Astrocyte of the cerebellum (primary cell): ENCODE measurements at regions not wholly inside any gene's neighbourhood (a gene's known extent, or its start where the extent isn't known, plus 50 kb on each side); places are given as distances from the start of the nearest gene placed in this dataset.

Experiments
- DNase-seq: peaks from one replicate; pipeline ENCODE4 v3.0.0-alpha.2; 2011; ENCODE audit warnings: low read depth
- H3K4me3 ChIP-seq: 2 replicates; pipeline ENCODE4 v1.5.1; 2011; ENCODE audit warnings: mild to moderate bottlenecking, low read depth, low read length, moderate library complexity
- in situ Hi-C: cut with HindIII; loops from 2 replicates; pipeline ENCODE4 v1.10.0; 2017; ENCODE audit warnings: low sequenced_read_pairs
- TF ChIP-seq, protein P1 (sequence below): IDR thresholded peaks from 2 replicates; pipeline ENCODE4 v1.5.1; 2012; ENCODE audit warnings: low read length, low read depth, moderate library complexity, mild to moderate bottlenecking; ENCODE audit errors: missing control alignments

DNA sequence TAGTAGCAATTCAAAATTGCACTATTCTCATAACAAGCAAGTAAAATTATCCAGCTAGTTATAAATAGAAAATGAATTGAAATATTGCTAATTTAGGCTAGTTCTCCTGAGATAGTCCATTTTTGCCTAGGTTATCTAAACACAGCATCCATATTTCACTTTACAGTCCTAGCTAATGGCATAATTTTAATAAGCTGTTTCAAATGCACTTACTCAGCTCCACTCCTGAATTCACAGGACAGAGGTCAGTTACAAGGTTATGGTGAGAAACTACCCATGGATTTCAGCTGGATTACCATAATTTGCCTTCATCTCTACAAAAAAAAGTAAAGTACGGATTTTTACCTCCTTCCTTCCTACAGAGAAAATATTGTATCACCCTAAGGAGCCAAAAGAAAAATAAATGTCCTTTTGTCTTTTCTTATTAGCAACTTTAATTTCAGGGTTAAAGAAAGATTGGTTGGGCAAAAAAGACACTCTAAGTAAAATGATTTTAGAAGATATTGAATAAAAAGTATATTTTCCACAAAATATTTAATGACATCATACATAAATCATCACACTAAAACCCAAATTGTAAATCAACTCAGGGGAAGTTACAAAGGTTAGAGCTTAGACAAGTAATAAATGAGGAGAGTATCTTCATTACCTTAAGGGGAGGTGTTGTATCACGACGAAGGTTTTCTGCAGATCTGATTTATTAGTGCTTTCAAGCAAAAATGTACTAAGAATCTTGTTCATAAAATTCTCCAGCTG, 377.4 kb downstream of the C12orf50 start:
- in situ Hi-C loops: no loop called here
- no peak overlapping the region for H3K4me3 ChIP-seq
- no peak for DNase-seq
- TF ChIP-seq, protein P1, sequence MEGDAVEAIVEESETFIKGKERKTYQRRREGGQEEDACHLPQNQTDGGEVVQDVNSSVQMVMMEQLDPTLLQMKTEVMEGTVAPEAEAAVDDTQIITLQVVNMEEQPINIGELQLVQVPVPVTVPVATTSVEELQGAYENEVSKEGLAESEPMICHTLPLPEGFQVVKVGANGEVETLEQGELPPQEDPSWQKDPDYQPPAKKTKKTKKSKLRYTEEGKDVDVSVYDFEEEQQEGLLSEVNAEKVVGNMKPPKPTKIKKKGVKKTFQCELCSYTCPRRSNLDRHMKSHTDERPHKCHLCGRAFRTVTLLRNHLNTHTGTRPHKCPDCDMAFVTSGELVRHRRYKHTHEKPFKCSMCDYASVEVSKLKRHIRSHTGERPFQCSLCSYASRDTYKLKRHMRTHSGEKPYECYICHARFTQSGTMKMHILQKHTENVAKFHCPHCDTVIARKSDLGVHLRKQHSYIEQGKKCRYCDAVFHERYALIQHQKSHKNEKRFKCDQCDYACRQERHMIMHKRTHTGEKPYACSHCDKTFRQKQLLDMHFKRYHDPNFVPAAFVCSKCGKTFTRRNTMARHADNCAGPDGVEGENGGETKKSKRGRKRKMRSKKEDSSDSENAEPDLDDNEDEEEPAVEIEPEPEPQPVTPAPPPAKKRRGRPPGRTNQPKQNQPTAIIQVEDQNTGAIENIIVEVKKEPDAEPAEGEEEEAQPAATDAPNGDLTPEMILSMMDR: no peak

DNA sequence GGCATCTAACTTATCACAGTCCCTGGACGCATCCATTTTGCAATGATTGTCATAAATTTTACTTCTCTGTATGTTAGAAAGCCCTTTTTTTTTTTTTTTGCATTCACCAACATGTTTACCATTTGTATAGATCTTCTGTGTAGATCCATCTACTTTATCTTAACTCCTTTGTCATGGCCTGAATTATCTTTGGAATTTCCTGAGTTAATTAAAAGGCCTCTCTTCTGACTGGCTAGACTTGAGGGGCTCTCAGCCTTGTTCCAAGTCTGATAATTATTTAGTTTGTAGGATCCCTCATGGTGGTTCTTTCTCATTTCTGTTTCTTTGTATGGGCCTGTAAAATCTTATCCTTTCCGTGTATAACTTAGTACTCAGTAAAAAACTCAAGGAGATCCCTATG, 387.0 kb downstream of the C12orf50 start:
- DNase-seq: no peak
- no peak overlapping the region for H3K4me3 ChIP-seq
- in situ Hi-C loops: no loop called here
- TF ChIP-seq, protein P1: no peak

DNA sequence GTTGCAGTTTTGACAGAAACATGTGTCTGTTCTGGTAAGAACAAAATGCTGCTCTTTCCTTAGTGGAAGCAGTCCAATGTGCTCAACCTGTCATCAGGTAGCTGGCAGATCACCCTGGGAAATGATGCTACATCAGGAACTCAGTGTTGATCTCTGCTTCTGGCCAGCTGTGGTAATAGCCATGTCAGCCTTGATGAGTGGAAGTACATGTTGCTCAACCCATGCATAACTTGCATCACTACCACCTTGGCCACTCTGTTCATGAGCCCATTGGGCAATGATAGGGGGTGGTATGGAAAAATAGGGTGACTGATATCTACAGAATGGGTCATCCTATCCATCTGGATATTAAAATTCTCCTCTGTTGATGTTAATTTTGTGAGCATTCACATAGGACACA, 411.0 kb downstream of the C12orf50 start:
- TF ChIP-seq, protein P1: no peak
- no peak overlapping the region for H3K4me3 ChIP-seq
- DNase-seq: no peak
- in situ Hi-C loops: no loop called here

DNA sequence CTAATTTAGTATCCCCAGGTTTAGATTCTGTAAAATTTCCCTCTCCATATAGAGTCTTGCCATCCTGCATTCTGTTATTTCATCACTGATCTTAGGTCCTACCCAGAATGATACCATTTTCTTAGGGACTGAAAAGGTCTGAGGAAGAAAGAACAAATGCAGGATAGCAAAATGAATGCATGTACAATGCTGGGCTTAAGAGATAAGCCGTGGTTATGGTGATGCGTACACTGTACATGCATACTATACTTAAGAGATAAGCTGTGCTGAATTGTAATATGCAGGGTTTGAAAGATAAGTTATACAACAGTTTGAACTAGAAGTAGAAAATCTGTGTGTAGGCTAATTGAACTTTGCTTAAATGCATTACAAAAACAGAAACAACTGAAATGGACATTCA, 416.2 kb downstream of the C12orf50 start:
- no peak overlapping the region for H3K4me3 ChIP-seq
- no peak for DNase-seq
- in situ Hi-C loops: no loop called here
- TF ChIP-seq, protein P1: no peak

DNA sequence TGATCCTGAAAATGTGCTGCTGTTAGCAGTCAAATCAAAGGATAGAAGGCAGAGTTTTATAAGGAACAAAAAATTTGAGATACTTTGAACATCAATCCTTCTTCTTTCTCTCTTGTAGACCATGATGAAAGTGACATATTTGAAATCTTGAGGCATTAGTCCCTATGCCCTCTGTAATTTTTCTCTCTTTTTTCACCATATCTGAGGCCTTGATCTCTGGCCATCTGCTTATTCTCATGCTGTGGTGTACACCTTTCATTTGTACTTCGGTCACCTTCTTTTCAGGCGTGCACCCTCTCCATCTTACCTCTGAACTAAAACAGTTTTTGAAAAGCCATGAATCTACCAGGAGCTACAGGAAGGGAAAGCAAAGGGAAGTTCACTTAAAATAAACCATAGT, 420.9 kb downstream of the C12orf50 start:
- in situ Hi-C loops: no loop called here
- H3K4me3 ChIP-seq: no peak overlapping the region
- TF ChIP-seq, protein P1: no peak
- no peak for DNase-seq

DNA sequence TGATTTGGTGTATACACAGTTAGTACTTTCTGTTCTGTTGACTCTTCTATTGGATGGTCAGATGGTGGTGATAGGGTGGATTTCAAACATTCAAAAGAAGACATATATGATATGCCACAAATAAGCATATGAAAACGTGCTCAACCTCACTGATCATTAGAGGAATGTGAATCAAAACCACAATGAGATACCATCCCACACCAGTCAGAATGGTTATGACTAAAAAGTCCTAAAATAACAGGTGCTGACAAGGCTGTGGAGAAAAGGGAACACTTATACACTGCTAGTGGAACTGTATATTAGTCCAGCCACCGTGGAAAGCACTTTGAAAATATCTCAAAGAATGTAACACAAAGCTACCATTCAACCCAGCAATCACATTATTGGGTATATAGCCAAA, 425.5 kb downstream of the C12orf50 start:
- TF ChIP-seq, protein P1: no peak
- no peak overlapping the region for H3K4me3 ChIP-seq
- DNase-seq: no peak
- in situ Hi-C loops: no loop called here

DNA sequence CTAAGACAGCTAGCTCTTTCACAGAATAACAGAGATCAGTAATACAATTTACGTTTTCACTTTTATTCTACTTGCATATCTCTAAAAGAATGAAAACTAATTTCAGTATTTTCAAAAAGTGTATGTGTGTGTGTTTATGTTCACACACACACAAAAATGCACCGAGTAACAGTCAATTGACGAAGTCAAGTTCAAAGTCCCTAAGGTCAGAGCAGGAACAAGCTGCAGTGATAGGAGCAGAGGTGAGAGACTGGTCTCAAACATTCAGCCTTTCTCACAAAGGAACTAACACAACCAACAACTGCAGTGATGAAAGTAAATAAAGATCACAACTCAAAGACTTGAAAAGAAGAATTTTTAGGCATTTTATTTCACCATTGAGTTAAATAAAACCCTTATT, 429.7 kb downstream of the C12orf50 start:
- in situ Hi-C loops: no loop called here
- no peak for DNase-seq
- TF ChIP-seq, protein P1: no peak
- no peak overlapping the region for H3K4me3 ChIP-seq
